Tibial nerve (tissue), 4 donors: ENCODE measurements at regions not wholly inside any gene's neighbourhood (a gene's known extent, or its start where the extent isn't known, plus 50 kb on each side); places are given as distances from the start of the nearest gene placed in this dataset.

Source experiments
- DNase-seq, 2 donors: peaks; one replicate each; pipeline ENCODE4 v3.0.0-alpha.2; 2019; ENCODE audit warnings: low spot score in 2 of 2
- H3K27ac ChIP-seq, 4 donors: fragments of 200-600 bp; sonication (generic) in 3 of 4; one replicate each; pipeline ENCODE4 v1.5.1; 2017 to 2019; ENCODE audit warnings: mild to moderate bottlenecking in 1 of 4
- H3K27me3 ChIP-seq, 2 donors: fragments of 200-600 bp; sonication (generic) in 1 of 2; one replicate each; pipeline versions ENCODE4 v1.5.1 to v1.6.0; 2017 to 2019
- H3K36me3 ChIP-seq, 3 donors: fragments of 200-600 bp; sonication (generic); one replicate each; pipeline ENCODE4 v1.5.1; 2018 to 2019
- H3K4me1 ChIP-seq, 4 donors: fragments of 200-600 bp; sonication (generic) in 3 of 4; one replicate each; pipeline ENCODE4 v1.5.1; 2017 to 2019
- H3K4me3 ChIP-seq, 4 donors: fragments of 200-600 bp; sonication (generic) in 3 of 4; one replicate each; pipeline ENCODE4 v1.5.1; 2017 to 2019; ENCODE audit warnings: mild to moderate bottlenecking in 1 of 4, moderate library complexity in 1 of 4
- H3K9me3 ChIP-seq, 4 donors: fragments of 200-600 bp; sonication (generic) in 3 of 4; one replicate each; pipeline ENCODE4 v1.5.1; 2017 to 2019
- EP300 ChIP-seq, 2 donors: sonication (generic); formaldehyde crosslinking; IDR thresholded peaks; one replicate each; pipeline ENCODE4 v1.6.1; 2017; ENCODE audit warnings: antibody characterized with exemption in 2 of 2, mild to moderate bottlenecking in 1 of 2
- POLR2A ChIP-seq, 2 donors: fragments of 450-650 bp; IDR thresholded peaks; one replicate each; pipeline ENCODE4 v1.6.1; 2017; ENCODE audit warnings: antibody characterized with exemption in 2 of 2, mild to moderate bottlenecking in 2 of 2, moderate library complexity in 2 of 2
- WGBS, 2 donors: methylation state at CpG; one replicate each; pipeline ENCODE4 v1.1.5; 2018; 5-methylcytosine and 5-hydroxymethylcytosine counted together
- TF ChIP-seq, protein P1 (sequence below), 5 experiments: fragments of 200-600 bp in 3 of 5; fragments of 450-650 bp in 2 of 5; sonication (generic) in 3 of 5; IDR thresholded peaks; one replicate each; pipeline ENCODE4 v1.5.1; 2016 to 2019; ENCODE audit warnings: antibody characterized with exemption in 5 of 5, mild to moderate bottlenecking in 3 of 5, moderate library complexity in 2 of 5

DNA sequence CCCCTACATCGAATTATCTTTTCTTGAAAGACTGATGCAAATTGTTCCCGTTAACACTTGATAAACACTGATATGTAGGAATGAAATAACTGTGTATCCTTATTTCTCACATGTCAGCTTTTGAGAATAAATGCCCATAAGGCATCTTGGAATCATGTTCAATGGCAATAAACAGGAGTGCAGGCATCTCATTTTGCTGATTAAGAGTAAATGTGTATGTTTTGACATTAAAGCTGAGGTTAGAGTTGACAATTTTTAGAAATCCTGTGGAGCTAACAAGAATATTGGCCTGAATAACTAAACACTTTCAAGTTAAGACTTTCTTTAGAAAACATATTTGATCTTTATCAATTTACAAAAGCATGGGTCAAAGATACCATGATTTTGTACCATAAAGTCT lies 646.2 kb upstream of the MIR17HG start:
- no peaks in the 10 kb centered on the region for H3K4me1 ChIP-seq
- H3K27me3 ChIP-seq, result no peaks in the 10 kb centered on the region
- no peak for DNase-seq
- H3K27ac ChIP-seq, result no peak overlapping the region
- no peak for TF ChIP-seq EP300 (IDR thresholded peaks at IDR 0.05)
- TF ChIP-seq, protein P1, sequence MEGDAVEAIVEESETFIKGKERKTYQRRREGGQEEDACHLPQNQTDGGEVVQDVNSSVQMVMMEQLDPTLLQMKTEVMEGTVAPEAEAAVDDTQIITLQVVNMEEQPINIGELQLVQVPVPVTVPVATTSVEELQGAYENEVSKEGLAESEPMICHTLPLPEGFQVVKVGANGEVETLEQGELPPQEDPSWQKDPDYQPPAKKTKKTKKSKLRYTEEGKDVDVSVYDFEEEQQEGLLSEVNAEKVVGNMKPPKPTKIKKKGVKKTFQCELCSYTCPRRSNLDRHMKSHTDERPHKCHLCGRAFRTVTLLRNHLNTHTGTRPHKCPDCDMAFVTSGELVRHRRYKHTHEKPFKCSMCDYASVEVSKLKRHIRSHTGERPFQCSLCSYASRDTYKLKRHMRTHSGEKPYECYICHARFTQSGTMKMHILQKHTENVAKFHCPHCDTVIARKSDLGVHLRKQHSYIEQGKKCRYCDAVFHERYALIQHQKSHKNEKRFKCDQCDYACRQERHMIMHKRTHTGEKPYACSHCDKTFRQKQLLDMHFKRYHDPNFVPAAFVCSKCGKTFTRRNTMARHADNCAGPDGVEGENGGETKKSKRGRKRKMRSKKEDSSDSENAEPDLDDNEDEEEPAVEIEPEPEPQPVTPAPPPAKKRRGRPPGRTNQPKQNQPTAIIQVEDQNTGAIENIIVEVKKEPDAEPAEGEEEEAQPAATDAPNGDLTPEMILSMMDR (IDR thresholded peaks at IDR 0.05), result no peak
- no peak for TF ChIP-seq POLR2A (IDR thresholded peaks at IDR 0.05)
- H3K4me3 ChIP-seq, result no peak overlapping the region
- peaks cover 0 to 4% (median 0%) of the 10 kb centered on the region in 4 donors for H3K9me3 ChIP-seq
- no peaks in the 10 kb centered on the region for H3K36me3 ChIP-seq
- WGBS, 2 donors, result 94 to 95% methylated on average over 2 of the region's 2 CpGs

DNA sequence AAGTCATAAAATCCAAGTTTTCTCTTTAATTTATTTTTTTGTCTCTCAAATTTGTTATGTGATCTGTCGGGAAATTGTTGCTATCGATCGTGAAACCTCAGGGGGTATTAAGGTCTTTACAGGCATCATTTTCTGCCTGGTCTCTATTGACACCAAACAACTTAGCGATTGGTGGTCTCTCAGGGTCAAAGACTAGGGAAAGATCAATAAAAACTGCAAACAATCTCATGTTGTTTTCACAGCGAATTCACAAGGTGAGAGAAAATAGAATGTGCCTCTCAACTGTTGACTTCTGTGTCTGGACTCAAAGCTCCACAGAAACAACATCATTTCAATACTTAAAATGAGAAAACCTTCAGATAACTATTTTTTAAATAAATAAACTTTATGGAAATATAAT lies 645.4 kb upstream of the MIR17HG start:
- H3K27ac ChIP-seq, result no peak overlapping the region
- H3K27me3 ChIP-seq, result no peaks in the 10 kb centered on the region
- no peak for DNase-seq
- no peaks in the 10 kb centered on the region for H3K36me3 ChIP-seq
- TF ChIP-seq, protein P1 (IDR thresholded peaks at IDR 0.05), result no peak
- TF ChIP-seq POLR2A (IDR thresholded peaks at IDR 0.05) (no peak), EP300 (IDR thresholded peaks at IDR 0.05) (no peak)
- H3K4me1 ChIP-seq, result no peaks in the 10 kb centered on the region
- no peak overlapping the region for H3K4me3 ChIP-seq
- H3K9me3 ChIP-seq, result peaks cover 0 to 4% (median 0%) of the 10 kb centered on the region in 4 donors
- 87 to 91% methylated on average over 5 of the region's 5 CpGs for WGBS, 2 donors

DNA sequence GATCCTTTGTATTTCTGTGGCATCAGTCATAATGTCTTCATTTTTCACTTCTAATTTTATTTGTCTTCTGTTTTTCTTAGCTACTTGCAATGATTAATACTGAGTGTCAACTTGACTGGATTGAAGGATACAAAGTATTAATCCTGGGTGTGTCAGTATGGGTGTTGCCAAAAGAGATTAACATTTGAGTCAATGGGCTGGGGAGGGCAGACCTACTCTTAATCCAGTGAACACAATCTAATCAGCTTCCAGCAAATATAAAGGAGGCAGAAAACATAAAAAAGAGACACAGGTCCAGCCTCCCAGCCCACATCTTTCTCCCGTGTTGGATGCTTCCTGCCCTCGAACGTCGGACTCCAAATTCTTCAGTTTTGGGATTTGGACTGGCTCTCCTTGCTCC lies 640.9 kb upstream of the MIR17HG start:
- Histone ChIP-seq H3K4me3 (no peak overlapping the region), H3K36me3 (no peaks in the 10 kb centered on the region)
- 90 to 92% methylated on average over 4 of the region's 4 CpGs for WGBS, 2 donors

DNA sequence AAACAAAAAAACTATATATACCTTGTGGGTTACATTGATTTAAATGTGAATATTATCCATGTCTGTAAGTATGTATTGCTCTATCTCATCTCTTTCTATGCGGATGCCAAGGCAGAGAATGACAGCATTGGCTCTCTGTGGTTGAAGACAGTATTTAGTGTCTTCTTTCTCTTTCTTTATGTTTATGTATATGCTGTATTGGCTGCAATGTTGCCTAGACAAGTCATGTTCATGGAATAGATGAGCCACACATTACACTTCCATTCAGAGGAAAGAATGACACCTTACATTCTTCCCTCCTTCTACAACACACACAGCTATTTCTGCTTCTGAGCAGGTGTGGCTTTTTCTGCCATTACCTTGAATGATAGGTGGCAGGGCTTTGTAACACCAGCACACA lies 639.4 kb upstream of the MIR17HG start:
- Histone ChIP-seq H3K4me1 (no peaks in the 10 kb centered on the region), H3K36me3 (no peaks in the 10 kb centered on the region), H3K4me3 (no peak overlapping the region), H3K27ac (no peak overlapping the region), H3K9me3 (peaks cover 0 to 4% (median 0%) of the 10 kb centered on the region in 4 donors), H3K27me3 (no peaks in the 10 kb centered on the region)
- TF ChIP-seq POLR2A (IDR thresholded peaks at IDR 0.05) (no peak), EP300 (IDR thresholded peaks at IDR 0.05) (no peak)
- TF ChIP-seq, protein P1 (IDR thresholded peaks at IDR 0.05), result no peak
- 91 to 100% methylated on average over 1 of the region's 1 CpG for WGBS, 2 donors
- DNase-seq, result no peak

More for the DNA sequence above, 640.9 kb upstream of the MIR17HG start:
- Histone ChIP-seq H3K27ac (no peak overlapping the region), H3K4me1 (no peaks in the 10 kb centered on the region), H3K27me3 (no peaks in the 10 kb centered on the region), H3K9me3 (peaks cover 0 to 4% (median 0%) of the 10 kb centered on the region in 4 donors)
- TF ChIP-seq, protein P1 (IDR thresholded peaks at IDR 0.05), result no peak
- TF ChIP-seq POLR2A (IDR thresholded peaks at IDR 0.05), result no peak
- TF ChIP-seq EP300 (IDR thresholded peaks at IDR 0.05), result no peak
- DNase-seq, result no peak

DNA sequence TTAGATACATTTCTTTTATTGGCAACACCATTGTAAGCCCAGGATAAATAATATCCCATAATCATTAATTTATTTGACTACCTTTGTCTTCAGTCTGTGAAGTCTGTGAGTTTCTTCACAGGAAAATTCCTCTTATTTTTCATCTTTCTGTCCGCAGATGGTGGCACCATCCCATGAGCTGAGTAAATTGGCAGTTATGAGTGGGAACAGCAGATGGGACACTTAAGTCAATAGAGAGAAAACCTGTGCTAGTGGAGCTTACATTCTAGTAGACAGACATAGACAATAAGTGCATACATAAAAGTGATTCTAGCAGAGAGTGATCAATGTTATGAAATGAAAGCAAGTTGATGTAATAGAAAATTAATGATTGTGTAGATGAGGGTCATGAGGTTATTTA lies 638.2 kb upstream of the MIR17HG start:
- 93 to 98% methylated on average over 1 of the region's 1 CpG for WGBS, 2 donors

More for the DNA sequence above, 638.2 kb upstream of the MIR17HG start:
- H3K27me3 ChIP-seq, result no peaks in the 10 kb centered on the region
- DNase-seq, result no peak
- no peak overlapping the region for H3K27ac ChIP-seq
- H3K9me3 ChIP-seq, result peaks cover 0 to 4% (median 0%) of the 10 kb centered on the region in 4 donors
- TF ChIP-seq, protein P1 (IDR thresholded peaks at IDR 0.05), result no peak
- TF ChIP-seq POLR2A (IDR thresholded peaks at IDR 0.05) (no peak), EP300 (IDR thresholded peaks at IDR 0.05) (no peak)
- no peak overlapping the region for H3K4me3 ChIP-seq
- H3K4me1 ChIP-seq, result peaks cover 0 to under 1% (median 0%) of the 10 kb centered on the region in 4 donors
- no peaks in the 10 kb centered on the region for H3K36me3 ChIP-seq
